KMS-11 (cell line): ENCODE measurements at regions not wholly inside any gene's neighbourhood (a gene's known extent, or its start where the extent isn't known, plus 50 kb on each side); places are given as distances from the start of the nearest gene placed in this dataset.

Source experiments
- H2AFZ ChIP-seq: fragments of 200-600 bp; sonication (generic); 2 replicates; pipeline ENCODE4 v1.6.1; 2016; ENCODE audit warnings: antibody characterized with exemption, mixed run types, low read depth
- H3K27ac ChIP-seq: fragments of 200-600 bp; sonication (generic); 2 replicates; pipeline ENCODE4 v1.6.1; 2016; ENCODE audit warnings: mild to moderate bottlenecking, mixed run types
- H3K27me3 ChIP-seq: fragments of 200-600 bp; sonication (generic); 2 replicates; pipeline ENCODE4 v1.6.1; 2017; ENCODE audit warnings: mild to moderate bottlenecking, low read depth, mixed run types, moderate library complexity; ENCODE audit not compliant: insufficient read depth
- H3K36me3 ChIP-seq: fragments of 200-600 bp; sonication (generic); 2 replicates; pipeline ENCODE4 v1.6.1; 2017; ENCODE audit warnings: mild to moderate bottlenecking, mixed run types; ENCODE audit not compliant: insufficient read depth
- H3K4me1 ChIP-seq: fragments of 200-600 bp; sonication (generic); 2 replicates; pipeline ENCODE4 v1.6.1; 2016; ENCODE audit warnings: mild to moderate bottlenecking, low read depth, mixed run types; ENCODE audit not compliant: poor library complexity, severe bottlenecking
- H3K4me2 ChIP-seq: fragments of 200-600 bp; sonication (generic); 2 replicates; pipeline ENCODE4 v1.7.0; 2016; ENCODE audit warnings: mild to moderate bottlenecking, mixed run types
- H3K4me3 ChIP-seq: fragments of 200-600 bp; sonication (generic); IDR thresholded peaks from 2 replicates; pipeline ENCODE4 v1.6.1; 2017; ENCODE audit warnings: low read depth, low read length, mixed read lengths; ENCODE audit not compliant: insufficient read depth
- H3K79me2 ChIP-seq: fragments of 200-600 bp; sonication (generic); 2 replicates; pipeline ENCODE4 v1.6.1; 2016; ENCODE audit warnings: low read depth, mixed run types; ENCODE audit not compliant: insufficient read depth
- H3K9ac ChIP-seq: fragments of 200-600 bp; sonication (generic); 2 replicates; pipeline ENCODE4 v1.6.1; 2016; ENCODE audit warnings: mild to moderate bottlenecking, mixed run types
- H4K20me1 ChIP-seq: fragments of 200-600 bp; sonication (generic); 2 replicates; pipeline ENCODE4 v1.6.1; 2016; ENCODE audit warnings: mild to moderate bottlenecking, mixed run types; ENCODE audit not compliant: insufficient read depth
- TF ChIP-seq, protein P1 (sequence below): fragments of 200-600 bp; sonication (generic); conservative IDR thresholded peaks from 2 replicates; pipeline ENCODE4 v1.6.1; 2017; ENCODE audit warnings: low read depth, mild to moderate bottlenecking, antibody characterized with exemption, low read length, moderate library complexity, mixed read lengths

DNA sequence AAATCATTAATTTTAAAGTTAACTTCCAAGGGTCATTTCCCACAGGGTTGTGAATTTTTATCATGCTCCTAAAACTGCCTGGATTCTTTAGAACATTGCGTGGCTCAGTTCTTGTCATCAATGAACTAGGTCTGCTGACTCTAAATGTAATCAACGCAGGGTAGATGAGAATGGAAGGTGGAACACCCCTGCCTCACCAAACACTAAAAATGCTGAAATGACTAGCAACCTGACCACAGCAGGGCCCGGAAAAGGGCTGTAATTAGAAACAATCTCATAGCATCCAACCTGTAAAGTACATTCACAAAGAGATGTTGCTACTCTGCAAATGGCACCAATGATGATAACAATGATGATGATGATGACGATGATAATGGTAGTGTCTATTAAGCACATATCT, 356.9 kb downstream of the DEPDC1B start:
- Histone ChIP-seq H3K27ac (no peak overlapping the region), H3K27me3 (no peaks in the 10 kb centered on the region), H2AFZ (no peak overlapping the region), H3K4me2 (no peak overlapping the region), H3K9ac (no peak overlapping the region), H3K36me3 (no peaks in the 10 kb centered on the region), H3K4me3 (no peak overlapping the region), H3K79me2 (no peaks in the 10 kb centered on the region), H4K20me1 (no peaks in the 10 kb centered on the region), H3K4me1 (no peaks in the 10 kb centered on the region)
- TF ChIP-seq, protein P1, sequence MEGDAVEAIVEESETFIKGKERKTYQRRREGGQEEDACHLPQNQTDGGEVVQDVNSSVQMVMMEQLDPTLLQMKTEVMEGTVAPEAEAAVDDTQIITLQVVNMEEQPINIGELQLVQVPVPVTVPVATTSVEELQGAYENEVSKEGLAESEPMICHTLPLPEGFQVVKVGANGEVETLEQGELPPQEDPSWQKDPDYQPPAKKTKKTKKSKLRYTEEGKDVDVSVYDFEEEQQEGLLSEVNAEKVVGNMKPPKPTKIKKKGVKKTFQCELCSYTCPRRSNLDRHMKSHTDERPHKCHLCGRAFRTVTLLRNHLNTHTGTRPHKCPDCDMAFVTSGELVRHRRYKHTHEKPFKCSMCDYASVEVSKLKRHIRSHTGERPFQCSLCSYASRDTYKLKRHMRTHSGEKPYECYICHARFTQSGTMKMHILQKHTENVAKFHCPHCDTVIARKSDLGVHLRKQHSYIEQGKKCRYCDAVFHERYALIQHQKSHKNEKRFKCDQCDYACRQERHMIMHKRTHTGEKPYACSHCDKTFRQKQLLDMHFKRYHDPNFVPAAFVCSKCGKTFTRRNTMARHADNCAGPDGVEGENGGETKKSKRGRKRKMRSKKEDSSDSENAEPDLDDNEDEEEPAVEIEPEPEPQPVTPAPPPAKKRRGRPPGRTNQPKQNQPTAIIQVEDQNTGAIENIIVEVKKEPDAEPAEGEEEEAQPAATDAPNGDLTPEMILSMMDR, result no peak

- H3K27ac ChIP-seq, result no peak overlapping the region
- no peaks in the 10 kb centered on the region for H4K20me1 ChIP-seq
- H3K27me3 ChIP-seq, result no peaks in the 10 kb centered on the region
- no peaks in the 10 kb centered on the region for H3K79me2 ChIP-seq
- H3K9ac ChIP-seq, result no peak overlapping the region
- no peaks in the 10 kb centered on the region for H3K36me3 ChIP-seq
- no peak overlapping the region for H2AFZ ChIP-seq
- no peaks in the 10 kb centered on the region for H3K4me1 ChIP-seq
- TF ChIP-seq, protein P1, result no peak
- H3K4me3 ChIP-seq, result no peak overlapping the region
- no peak overlapping the region for H3K4me2 ChIP-seq
These were observed 358.9 kb downstream of the DEPDC1B start for GRCh38 chr5:60340965-60341471.

DNA sequence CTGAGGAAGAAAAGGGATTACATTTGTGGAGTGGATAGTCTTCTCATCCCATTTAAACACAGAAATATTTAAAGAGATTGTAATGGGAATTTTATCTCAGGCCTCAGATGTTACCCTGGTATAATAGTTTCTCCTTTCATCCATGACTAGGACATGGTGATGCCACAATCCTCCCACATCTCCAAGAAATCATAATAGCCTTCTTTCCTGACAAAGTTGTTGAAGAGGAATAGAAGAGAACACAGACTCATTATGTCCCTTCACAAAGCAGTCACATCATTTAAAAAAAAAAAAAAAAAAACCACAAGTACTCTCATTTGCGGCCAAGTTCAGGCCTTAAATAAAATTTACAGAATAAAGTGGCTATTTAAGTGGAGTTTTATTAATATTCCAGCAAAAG, 359.6 kb downstream of the DEPDC1B start:
- no peaks in the 10 kb centered on the region for H4K20me1 ChIP-seq
- H3K79me2 ChIP-seq, result no peaks in the 10 kb centered on the region
- H3K27ac ChIP-seq, result no peak overlapping the region
- no peaks in the 10 kb centered on the region for H3K27me3 ChIP-seq
- no peak overlapping the region for H2AFZ ChIP-seq
- H3K36me3 ChIP-seq, result no peaks in the 10 kb centered on the region
- no peaks in the 10 kb centered on the region for H3K4me1 ChIP-seq
- no peak overlapping the region for H3K4me3 ChIP-seq
- no peak overlapping the region for H3K4me2 ChIP-seq
- TF ChIP-seq, protein P1, result no peak
- no peak overlapping the region for H3K9ac ChIP-seq

DNA sequence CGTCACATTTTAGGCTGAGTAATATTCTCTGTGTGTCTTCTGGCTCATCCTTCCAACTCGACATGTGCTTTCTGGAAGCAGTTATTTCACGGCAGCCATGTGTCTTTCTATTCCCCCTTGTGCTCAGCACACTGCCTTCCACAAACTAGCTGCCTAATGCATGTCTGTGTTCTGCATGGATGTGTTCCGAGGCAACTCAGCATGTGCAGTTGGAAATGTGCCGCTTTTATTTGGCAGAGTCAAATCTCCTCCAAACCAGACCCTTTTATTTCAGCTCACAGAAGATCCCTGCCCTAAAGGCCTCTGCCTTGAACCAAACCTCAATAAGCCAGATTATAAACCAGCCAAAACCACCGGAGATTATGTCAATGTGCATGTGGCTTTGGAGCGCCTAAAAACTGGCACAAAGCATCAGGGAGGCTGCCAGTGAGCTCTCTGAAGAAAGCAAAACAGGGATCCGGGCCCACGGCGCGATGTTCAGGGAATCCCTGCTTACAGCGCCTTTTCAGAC, 360.2 kb downstream of the DEPDC1B start:
- Histone ChIP-seq H3K79me2 (no peaks in the 10 kb centered on the region), H3K4me2 (no peak overlapping the region), H3K36me3 (no peaks in the 10 kb centered on the region), H2AFZ (no peak overlapping the region), H3K27ac (no peak overlapping the region), H3K9ac (no peak overlapping the region), H3K4me1 (no peaks in the 10 kb centered on the region), H3K4me3 (no peak overlapping the region), H4K20me1 (no peaks in the 10 kb centered on the region), H3K27me3 (no peaks in the 10 kb centered on the region)
- TF ChIP-seq, protein P1, result no peak
